PFSK-1 (cell line): ENCODE measurements at regions not wholly inside any gene's neighbourhood (a gene's known extent, or its start where the extent isn't known, plus 50 kb on each side); places are given as distances from the start of the nearest gene placed in this dataset.

ENCODE experiments used
- FOXP2 ChIP-seq: optimal IDR thresholded peaks from 2 replicates; pipeline ENCODE3; 2011; ENCODE audit warnings: borderline replicate concordance, control low read depth, inconsistent platforms; ENCODE audit not compliant: insufficient read depth; ENCODE audit errors: extremely low read length, extremely low read depth
- POLR2AphosphoS5 ChIP-seq: IDR thresholded peaks from 2 replicates; pipeline ENCODE4 v1.6.1; 2012; ENCODE audit warnings: low read depth, mild to moderate bottlenecking, control low read depth, low read length, moderate library complexity
- REST ChIP-seq, 2 experiments: IDR thresholded peaks; 2 replicates each; pipeline versions ENCODE4 v1.6.1 to v1.8.0; 2011 to 2012; ENCODE audit warnings: low read depth in 2 of 2, low read length in 2 of 2, control low read depth in 1 of 2, inconsistent platforms in 1 of 2, mild to moderate bottlenecking in 1 of 2, moderate library complexity in 1 of 2; ENCODE audit not compliant: insufficient read depth in 1 of 2
- SIN3A ChIP-seq: IDR thresholded peaks from 2 replicates; pipeline ENCODE4 v1.6.1; 2012; ENCODE audit warnings: mild to moderate bottlenecking, low read length, moderate library complexity, borderline replicate concordance; ENCODE audit not compliant: insufficient read depth
- TAF1 ChIP-seq: IDR thresholded peaks from 2 replicates; pipeline ENCODE4 v1.6.1; 2012; ENCODE audit warnings: low read length, control low read depth, borderline replicate concordance; ENCODE audit not compliant: insufficient read depth

GRCh38 chr5:33370466-33370859, 70.3 kb upstream of the TARS1 start:
- TF ChIP-seq POLR2AphosphoS5 (no peak), SIN3A (no peak), TAF1 (no peak), FOXP2 (no peak), REST (IDR thresholded peaks at IDR 0.05; ENCODE audit: insufficient read depth in 1 of 2, low read depth in 2 of 2, low read length in 2 of 2) (no peak)
